NCI-H345 (cell line): ENCODE measurements at regions not wholly inside any gene's neighbourhood (a gene's known extent, or its start where the extent isn't known, plus 50 kb on each side); places are given as distances from the start of the nearest gene placed in this dataset.
A peak's percentile ranks its signal among the peaks of the same experiment; 100 is the strongest.

ENCODE experiments used
- DNase-seq: peaks from one replicate; lab custom pipeline; 2025; lab: John Stamatoyannopoulos, UW

DNA sequence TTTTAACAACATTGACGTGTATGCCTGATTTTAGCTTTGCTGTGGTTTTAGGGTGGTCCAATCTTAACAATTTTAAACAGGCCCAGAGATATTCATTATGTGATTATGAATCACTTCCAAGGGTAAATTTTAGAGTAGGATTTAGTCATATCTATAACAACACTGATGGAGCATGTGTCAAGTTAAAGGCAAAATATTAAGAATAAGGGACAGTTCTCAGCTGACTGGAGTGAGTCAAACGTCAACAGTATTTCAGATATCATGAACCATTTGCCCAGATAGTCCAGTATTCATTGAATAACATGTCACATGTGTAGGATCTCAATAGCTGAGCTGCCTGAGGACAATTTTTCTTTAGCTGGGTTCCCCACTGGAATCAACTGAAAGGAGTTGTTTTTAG is 61.3 kb upstream of the VCX2 start:
- no peak for DNase-seq

DNA sequence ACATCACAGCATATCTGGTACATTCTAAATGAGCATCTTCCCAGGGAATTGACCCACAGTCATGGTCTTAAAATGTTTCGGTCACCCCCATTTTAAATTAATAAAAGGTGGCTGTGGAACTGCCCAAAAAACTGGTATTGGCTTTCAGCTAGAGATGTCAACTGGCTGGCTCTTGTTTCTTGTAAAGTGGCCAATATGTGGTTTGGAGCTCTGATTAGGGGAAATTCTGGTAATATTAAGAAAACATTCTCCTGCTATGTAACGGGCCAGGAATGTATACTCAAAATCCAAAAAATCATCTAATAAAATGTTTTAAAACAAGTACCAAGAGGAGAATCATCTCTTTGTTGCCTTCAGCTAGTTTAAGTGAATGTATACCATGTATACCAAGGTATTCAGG is 62.0 kb upstream of the VCX2 start:
- no peak for DNase-seq

DNA sequence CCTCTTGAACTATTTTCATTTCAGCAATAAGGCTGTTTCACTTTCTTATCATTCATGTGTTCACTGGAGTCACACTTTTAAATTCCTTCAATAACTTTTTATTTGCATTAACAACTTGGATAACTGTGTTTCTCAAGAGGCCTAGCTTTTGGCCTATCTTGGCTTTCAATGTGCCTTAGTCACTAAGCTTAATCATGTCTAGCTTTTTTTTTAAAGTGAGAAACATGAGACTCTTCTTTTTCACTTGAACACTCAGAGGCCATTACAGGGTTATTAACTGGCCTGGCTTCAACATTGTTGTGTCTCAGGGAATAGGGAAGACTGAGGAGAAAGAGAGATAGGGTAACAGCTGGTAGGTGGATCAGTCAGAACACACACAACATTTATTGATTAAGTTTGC is 64.0 kb upstream of the VCX2 start:
- DNase-seq, result no peak

DNA sequence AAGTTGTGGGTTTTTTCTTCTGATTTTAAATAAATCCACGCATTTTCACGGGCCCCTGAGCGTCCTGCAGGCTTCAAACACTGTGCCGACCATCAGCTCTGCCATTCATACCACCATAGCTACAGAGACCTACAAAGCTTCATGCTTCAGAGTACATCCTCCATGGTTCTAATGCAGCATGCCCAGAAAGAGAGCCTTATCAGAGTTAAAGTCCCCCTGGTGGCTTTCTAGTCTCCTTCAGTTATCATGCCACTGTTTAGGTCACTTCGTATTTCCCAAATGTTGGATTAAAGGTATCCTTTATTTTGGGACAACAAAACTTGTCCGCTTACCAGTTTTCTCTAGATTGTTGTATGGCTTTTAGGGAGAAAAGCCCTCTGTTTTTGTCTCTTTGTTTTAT is 66.7 kb upstream of the VCX2 start:
- DNase-seq, result no peak

DNA sequence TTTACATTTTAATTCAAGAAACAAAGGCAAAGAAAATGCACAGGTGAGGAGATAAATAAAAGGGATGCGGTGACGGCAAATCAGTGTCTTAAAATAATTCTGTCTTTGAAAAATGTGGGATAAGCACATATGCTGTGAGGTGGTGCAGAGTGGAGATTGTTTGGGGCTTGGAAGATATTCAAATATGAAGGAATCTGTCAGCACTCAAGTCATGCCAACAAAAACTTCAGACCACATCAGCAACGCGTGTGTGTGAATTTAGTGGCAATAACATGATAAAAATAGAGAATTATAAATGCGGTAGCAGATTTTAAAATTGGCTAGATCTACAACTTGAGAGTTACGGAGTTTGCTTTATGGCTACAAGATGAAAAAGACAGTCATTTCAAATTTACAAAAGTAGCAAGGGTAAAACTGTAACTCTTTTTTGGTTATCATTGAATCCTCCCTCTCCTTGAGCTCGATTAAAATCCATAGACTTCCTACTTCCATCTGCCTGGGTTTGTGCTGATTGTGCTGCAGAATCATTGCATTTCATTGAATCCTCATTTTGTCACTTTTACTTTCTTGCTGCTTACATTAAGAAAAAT is 71.5 kb upstream of the VCX2 start:
- DNase-seq, result no peak

DNA sequence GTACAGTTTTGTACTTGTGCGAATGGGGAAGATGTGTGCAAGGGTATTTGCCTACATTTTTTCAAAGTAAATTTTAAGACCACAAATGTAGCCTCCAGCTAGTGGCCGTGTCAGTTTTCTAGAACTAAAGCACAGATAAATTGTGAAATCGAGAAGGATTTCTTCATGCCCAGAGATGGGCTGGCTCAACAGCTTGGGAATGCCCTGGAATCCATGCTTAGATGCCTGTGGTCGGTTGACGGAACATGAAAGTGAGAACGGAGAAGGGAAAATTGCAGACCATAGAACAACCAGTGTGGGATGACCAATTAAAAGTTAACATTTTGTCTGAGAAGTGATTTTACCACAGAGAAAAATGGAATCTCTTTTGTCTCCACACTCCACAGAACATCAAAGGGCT is 73.2 kb upstream of the VCX2 start:
- no peak for DNase-seq

DNA sequence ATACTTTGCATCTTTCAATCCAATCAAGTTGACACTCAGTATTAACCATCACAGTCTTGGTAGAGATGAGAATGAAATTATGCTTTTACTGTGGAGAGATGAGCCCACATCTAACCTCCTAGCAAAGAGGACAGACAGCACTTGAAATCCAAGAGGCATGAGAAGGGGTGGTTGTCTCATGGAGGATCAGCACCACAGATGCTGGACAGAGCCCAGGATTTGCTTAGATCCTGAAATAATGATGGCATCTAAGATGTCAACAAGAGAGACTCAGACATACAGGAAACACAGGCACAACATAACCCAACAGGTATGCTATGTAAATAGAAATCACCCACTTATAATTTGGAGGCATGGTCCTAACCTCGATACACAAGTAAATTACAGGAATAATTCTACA is 74.3 kb upstream of the VCX2 start:
- no peak for DNase-seq

DNA sequence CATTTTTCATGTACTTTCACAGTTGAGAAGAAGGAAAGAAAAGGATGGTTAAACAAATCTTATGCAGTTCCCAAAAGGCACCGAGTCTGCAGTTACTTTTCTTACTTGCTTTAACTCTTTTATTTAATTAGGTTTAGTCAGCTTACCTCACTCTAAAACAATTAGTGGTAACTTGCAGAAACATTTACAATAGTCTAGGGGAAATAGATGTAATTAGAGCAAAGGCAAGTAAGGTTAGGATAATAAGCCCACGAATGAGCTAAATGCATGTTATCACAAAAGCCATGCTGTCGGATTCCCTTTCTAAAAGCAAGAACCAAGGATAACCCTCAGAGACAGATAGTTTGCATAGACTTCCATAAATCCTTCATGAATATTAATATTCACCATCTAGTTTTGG is 82.0 kb upstream of the VCX2 start:
- no peak for DNase-seq

DNA sequence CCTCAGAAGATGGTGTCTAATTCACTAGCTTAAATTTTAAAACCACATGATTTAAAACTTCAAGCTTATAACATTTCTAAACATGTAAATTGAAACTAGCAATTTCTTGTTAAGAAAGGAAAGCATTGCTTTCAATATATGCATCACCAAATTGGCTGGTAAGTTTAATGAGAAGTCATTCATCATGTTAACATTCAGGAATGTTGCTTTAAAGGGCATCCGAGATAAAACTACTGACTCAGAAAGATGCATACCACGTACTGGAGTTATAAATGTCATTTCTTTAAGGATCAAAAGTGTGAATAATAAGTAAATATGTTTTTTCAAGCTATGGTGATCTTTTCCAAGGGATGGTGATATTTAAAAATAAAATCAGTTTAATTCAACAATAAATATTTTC is 83.3 kb upstream of the VCX2 start:
- no peak for DNase-seq

DNA sequence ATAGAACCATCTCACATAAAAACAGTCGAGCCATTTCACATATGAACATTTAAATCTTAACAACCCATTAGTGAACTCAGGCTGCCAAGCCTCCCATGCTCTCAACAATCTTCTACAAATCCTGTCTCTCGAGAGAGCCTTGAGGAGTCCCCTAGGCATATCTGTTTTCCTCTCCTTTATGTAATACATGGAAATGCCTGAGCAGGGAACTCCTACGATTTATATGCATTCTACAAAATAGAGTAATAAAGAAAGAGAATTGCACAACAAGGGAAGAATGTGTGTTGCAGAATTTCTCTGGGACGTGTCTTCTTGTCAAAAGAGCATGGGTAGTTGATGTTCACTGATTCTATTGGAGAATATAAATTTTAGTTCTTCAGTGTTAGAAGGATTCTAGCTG is 101.8 kb upstream of the VCX2 start:
- no peak for DNase-seq

DNA sequence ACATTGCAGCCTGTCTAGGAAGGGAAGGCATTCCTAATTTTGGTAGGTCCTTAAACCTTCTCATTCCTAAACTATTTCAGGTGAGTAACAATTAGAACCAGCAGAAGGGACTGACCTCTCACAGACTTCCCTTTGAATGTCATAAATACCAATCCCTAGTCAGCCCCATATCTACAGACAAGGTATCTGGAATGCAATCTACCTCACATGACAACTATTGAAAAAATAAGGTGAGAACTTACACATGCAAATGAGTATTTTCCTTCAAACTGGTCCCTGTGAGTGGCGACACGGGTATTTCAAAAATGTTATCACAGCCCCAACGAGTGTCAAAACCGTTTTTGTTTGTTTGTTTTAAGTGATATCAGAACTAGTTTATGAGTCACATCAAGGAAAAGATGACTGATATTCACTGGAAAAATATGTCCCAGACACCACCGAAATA is 102.4 kb upstream of the VCX2 start:
- no peak for DNase-seq

DNA sequence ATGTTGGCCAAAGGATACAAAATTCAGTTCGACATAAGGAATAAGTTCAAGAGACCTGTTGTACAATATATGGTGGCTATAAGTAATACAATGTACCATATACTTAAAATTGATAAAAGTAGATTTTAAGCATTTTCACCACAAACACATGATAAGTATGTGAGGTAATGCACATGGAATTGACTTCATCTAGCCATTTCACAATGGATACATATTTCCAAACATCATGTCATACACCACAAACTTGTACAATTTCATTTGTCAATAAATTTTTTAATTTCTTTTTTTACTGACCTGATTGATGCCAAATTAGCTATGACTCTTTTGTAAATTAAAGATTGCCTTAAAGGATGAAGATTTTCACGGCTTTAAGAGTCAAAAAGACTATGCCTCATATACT is 103.1 kb upstream of the VCX2 start:
- DNase-seq, result no peak

DNA sequence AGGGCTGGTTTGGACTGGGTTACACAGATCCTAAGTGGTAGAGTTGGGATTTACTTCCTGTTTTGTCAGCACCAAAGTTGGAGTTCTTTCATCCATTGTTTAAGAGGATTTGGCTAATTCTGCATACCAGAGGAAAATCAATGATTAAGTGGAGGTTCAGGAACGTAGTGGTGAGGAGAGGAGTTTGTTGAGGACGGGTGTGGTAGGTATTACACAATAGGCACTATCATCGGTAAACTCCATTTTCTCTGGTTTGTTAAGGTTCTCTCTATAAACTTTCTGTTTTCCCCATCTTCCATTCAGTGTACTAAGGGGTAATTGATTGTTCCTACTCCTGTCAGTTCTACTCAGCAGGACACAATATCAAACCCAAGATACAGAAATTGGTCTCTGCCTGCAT is 107.5 kb upstream of the VCX2 start:
- DNase-seq, result no peak

DNA sequence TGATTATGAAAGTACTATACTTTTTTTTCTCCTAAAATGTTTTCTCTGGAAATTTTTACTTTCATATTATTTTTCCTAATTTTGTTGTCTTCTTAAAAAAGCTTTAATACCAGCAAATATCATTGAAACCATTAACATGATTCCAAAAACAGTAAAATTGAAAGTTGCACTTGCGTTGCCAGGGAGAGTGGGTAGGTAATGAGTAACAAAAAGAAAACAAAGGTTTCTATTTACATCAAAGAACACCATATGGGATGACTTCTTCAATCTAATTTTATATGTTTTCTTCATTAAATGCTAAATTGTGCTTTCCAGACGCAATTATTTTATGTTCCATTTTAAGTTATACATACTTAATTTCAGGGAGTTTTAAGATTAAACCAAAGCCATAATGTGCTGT is 108.3 kb upstream of the VCX2 start:
- no peak for DNase-seq

DNA sequence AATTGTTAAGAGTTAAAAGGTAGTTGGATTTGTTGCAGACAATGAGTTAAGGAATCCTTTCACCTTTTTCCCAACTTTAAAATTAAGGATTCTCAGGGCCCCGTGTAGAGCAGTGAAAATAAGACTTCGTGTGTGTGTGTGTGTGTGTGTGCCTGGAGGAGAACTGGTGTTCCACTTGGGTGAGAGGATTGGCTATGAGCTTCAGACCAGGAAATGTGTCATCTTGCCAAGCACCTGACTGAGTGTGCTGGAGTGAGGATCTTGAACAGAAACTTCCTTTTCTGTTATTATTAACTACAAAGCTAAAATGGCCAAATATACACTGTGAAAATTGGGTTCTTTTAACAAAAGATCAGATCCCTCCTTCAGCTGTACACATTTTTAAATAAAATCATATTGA is 113.1 kb upstream of the VCX2 start:
- no peak for DNase-seq

DNA sequence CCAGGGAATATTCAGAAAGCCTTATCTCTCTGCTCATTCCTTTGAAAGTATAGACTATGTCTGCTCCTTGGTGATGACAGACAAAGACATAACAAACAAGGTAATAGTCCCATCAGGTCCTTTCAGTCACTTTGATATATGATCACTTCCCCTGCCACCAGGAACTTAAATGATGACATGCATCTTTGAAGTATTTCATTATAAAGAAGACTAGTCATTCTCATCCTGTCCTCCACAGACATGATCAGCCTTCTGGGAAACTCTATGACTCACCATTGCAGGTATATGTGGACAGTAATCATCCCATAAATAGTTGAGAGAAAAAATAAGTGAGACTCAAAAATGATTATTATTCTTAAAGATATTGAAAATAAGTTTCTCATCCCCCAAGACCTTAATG is 117.5 kb upstream of the VCX2 start:
- no peak for DNase-seq

DNA sequence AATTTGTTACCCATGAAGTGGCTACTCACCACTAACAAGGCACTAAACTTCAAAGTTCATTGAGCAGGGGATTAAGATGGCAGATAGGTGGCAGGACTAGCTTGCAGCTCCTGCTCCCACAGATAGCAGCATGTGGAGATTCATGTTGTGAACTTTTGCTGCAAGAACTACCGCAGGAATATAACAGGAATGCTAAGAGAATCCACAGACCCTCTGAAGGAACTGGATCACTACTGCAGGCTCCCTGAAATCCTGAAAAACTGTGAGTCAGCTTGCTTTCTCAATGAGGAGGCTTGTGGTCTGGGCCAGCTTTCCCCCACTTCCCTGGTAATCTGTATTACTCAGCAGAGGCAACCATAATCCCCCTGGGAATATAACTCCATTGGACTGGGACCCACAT is 118.5 kb upstream of the VCX2 start:
- DNase-seq, result no peak

DNA sequence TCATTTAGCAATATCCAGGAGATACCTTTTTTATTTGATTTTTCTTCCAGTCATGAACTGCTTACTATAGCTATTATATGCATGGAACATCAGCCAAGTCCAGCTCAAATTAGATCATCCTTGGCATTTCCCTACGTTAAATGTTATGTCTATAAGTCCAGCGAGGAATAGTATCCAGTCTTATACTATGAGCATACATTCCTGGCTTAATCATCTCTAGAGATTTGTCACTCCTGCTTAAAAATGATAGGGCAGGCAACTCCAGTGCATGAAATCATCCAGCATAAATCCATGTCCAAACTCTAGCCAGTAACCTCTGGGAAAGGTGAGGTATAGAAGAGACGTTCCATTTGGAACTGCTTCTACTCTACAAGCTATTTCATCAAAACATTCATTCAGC is 126.7 kb upstream of the VCX2 start:
- no peak for DNase-seq

DNA sequence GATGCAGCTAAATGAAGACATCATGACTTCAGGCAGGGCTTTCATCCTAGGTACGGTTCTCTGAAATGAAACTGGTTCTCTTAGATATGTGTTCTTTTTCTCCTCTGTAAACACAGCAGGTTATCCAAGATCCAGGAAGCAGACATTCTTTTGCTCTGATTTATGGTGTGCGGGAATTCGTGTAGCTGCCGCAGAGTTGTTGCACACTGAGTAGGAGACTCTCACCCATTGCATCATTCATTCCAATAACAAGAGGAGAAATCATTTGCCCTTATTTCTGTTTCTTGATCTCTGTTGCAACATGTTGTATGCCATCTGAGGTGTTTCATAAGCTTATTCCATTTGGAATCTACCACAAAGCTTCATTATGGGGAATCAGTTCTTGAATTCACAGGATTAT is 133.6 kb upstream of the VCX2 start:
- no peak for DNase-seq

DNA sequence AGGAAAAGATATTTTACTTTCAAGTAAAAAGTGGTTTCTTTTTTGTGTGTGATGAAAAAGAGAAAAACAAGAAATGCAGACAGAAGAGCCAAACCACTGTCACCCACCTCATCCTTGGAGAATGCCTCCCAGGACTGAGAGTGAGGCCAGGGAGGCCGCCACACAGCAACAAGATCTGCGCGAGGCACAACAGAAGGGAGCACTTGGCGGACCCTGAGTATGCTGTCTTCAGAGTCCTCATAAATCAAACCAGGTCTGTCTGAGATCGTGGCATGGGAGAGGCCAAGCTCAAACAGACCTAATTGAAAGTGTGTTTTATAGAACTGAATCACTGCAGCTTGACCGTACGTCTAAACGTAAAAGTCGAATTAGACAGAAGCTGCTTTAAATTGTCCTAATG is 134.3 kb upstream of the VCX2 start:
- no peak for DNase-seq

DNA sequence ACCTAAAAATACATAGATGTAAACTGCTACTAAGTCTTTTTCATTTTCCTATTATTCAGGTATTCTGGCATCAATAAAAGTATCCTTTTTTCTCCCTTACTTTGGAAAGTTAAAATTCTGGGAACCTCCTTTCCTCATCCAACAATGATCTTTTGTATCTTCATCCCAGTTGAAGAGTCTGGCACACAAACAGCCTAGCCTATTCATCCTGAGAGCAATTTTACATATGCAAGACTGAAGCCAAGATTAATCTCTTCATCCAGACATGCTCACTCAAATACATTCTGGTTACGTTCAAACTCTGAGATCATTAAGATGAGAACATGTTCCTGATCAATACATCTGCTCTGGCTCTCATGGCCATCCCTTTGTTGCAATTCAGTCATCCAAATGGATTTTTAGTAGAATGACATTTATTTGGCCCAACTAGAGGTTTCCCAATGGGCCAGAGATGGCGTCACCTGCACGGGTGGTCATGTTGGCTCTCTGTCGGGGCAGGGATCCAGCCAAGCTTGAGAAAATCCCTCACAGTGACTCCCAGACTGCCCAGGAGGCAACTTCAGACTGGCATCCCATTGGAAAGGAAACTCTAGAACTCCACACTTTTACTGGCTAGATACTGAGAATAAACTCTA is 135.3 kb upstream of the VCX2 start:
- no peak for DNase-seq

DNA sequence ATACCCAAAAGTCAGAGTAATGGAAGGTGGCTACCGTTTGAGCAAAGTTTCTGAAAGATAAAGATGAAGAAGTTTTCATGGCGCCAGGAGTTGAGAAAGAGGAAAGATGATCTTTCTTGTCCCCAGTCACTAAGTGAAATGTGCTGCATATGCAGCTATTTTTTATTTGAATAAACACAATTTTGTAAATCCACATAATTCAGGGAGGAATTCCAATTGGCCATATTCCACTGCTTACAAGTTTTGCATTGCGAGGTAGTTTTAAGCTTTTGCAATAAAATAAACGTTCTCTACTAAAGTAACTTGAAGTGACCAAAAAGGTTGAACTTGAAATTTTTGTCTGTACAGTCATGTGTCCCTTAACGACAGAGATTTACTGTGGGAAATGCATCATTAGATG is 139.3 kb upstream of the VCX2 start:
- no peak for DNase-seq

DNA sequence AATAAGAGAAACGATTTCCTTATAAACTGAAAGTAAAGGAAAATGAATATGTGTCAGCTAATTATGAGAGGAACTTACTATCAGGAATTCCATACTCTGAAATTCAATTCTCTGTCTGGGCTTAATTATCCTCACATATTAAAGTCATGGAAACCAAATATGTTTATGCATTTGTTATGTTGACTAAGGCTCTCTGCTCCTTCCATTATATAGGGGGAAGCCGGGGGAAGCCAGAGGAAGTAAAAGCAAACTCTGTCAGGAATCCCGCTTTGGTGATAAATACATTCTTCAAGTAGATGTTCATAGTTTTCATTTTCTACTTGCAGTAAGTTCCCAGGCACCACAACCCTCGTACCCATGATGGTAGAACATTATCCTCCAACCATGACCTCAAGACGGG is 142.8 kb upstream of the VCX2 start:
- DNase-seq, result no peak

DNA sequence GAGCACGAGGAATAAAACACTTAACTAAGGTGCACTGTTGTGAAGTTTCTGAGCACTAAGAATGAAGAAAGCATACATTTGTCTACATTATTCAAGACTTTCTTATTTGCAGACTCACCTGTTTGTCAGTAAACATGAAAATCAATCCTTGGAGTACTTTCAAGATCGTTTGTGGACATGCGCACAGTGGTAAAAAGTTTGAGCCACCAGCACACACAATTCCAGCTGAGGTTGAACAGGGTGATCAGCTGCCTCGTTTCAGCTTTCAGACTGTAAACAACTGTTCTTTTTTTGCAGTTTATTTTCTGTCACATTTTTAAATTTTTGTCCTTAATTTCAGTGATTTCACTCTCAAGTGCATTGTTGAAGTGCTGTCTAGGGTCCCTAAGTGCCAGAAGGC is 143.8 kb upstream of the VCX2 start:
- no peak for DNase-seq

DNA sequence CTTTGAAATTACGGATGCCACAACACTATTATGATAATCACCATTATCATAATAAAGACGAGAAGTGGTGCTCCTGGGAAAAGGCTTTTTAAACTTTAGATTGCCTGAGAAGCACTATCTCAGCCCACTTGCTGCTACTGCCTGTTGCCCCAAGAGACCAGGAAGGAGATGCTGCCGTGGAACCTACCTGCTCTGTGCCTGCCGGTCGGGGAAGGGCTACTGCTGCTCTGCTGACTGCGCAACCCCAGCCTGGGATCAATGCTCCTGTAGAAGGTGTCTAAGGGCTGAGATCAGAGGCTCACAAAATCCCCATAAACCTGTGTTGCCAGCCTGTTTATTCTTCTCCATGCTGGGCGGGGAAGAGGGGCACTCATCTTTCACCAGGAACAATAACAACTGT is 145.3 kb upstream of the VCX3B start:
- DNase-seq, result peak; percentile 14
